ENCODE measurements at regions not wholly inside any gene's neighbourhood (a gene's known extent, or its start where the extent isn't known, plus 50 kb on each side); places are given as distances from the start of the nearest gene placed in this dataset.

- peaks cover 18% of the 10 kb centered on the region for H3K36me3 Mint-ChIP-seq
- WGBS (ENCODE audit: insufficient coverage), result 93% methylated on average over 7 of the region's 9 CpGs
- H3K27ac Mint-ChIP-seq, result no peak overlapping the region
- H3K4me3 Mint-ChIP-seq, result no peak overlapping the region
- ChIA-PET CTCF (no interaction called here), POLR2A (interaction anchor here (0.6 kb wide), 2 partner anchors 12 to 251 kb away, joined by 4 to 10 read pairs; no protein-coding TSS in a partner anchor)
- H3K27me3 Mint-ChIP-seq, result peaks cover 0 to 2% of the 10 kb centered on the region in 2 donors
- no peak for DNase-seq
- Histone ChIP-seq H3K4me3 (ENCODE audit: control insufficient read depth in 1 of 2, extremely low read depth in 1 of 2, low read length in 1 of 2) (no peak overlapping the region), H3K9me3 (no peaks in the 10 kb centered on the region), H3K27ac (ENCODE audit: low read length) (no peak overlapping the region), H3K27me3 (replicated peaks in 1 of 2; ENCODE audit: control insufficient read depth in 2 of 2, extremely low read depth in 1 of 2, insufficient read depth in 2 of 2, low read length in 1 of 2) (no peaks in the 10 kb centered on the region), H3K4me1 (ENCODE audit: control insufficient read depth in 1 of 2, extremely low read depth in 1 of 2, insufficient read depth in 2 of 2, low read length in 2 of 2) (no peaks in the 10 kb centered on the region), H3K36me3 (ENCODE audit: control insufficient read depth in 2 of 2, extremely low read depth in 1 of 2, insufficient read depth in 1 of 2, low read length in 1 of 2) (no peaks in the 10 kb centered on the region)
- H3K4me1 Mint-ChIP-seq, result no peaks in the 10 kb centered on the region
- no peaks in the 10 kb centered on the region for H3K9me3 Mint-ChIP-seq
- ATAC-seq (replicated peaks in 1 of 4), result no peak
Observed at GRCh38 chr10:123262456-123262855, 108.3 kb downstream of the BUB3 start.

GRCh38 chr10:123266971-123267370 lies 112.8 kb downstream of the BUB3 start:
- no peak overlapping the region for H3K27ac ChIP-seq (ENCODE audit: low read length)
- Mint-ChIP-seq H3K9me3 (no peaks in the 10 kb centered on the region), H3K27me3 (peaks cover under 1% of the 10 kb centered on the region in 2 donors), H3K36me3 (peaks cover 13% of the 10 kb centered on the region), H3K4me1 (peaks cover 0 to 2% (median 2%) of the 10 kb centered on the region in 3 donors), H3K27ac (no peak overlapping the region), H3K4me3 (no peak overlapping the region)
- ChIA-PET POLR2A (no interaction called here), CTCF (no interaction called here)
- no peak for DNase-seq
- no peak for ATAC-seq (replicated peaks in 1 of 4)
- H3K4me3 ChIP-seq (ENCODE audit: control insufficient read depth in 1 of 2, extremely low read depth in 1 of 2, low read length in 1 of 2), result no peak overlapping the region
- H3K4me1 ChIP-seq (ENCODE audit: control insufficient read depth in 1 of 2, extremely low read depth in 1 of 2, insufficient read depth in 2 of 2, low read length in 2 of 2), result no peaks in the 10 kb centered on the region
- H3K27me3 ChIP-seq (replicated peaks in 1 of 2; ENCODE audit: control insufficient read depth in 2 of 2, extremely low read depth in 1 of 2, insufficient read depth in 2 of 2, low read length in 1 of 2), result no peaks in the 10 kb centered on the region
- no peaks in the 10 kb centered on the region for H3K9me3 ChIP-seq
- no peaks in the 10 kb centered on the region for H3K36me3 ChIP-seq (ENCODE audit: control insufficient read depth in 2 of 2, extremely low read depth in 1 of 2, insufficient read depth in 1 of 2, low read length in 1 of 2)
- no CpG with 5 or more reads among the region's 1 CpG for WGBS (ENCODE audit: insufficient coverage)

- H3K27ac Mint-ChIP-seq, result no peak overlapping the region
- DNase-seq, result no peak
- no peaks in the 10 kb centered on the region for H3K36me3 ChIP-seq (ENCODE audit: control insufficient read depth in 2 of 2, extremely low read depth in 1 of 2, insufficient read depth in 1 of 2, low read length in 1 of 2)
Observed at GRCh38 chr10:123269017-123269552, 114.9 kb downstream of the BUB3 start.

GRCh38 chr10:123269675-123270074 lies 115.5 kb downstream of the BUB3 start:
- DNase-seq, result no peak
- no CpG with 5 or more reads among the region's 2 CpGs for WGBS (ENCODE audit: insufficient coverage)
- Histone ChIP-seq H3K4me3 (ENCODE audit: control insufficient read depth in 1 of 2, extremely low read depth in 1 of 2, low read length in 1 of 2) (no peak overlapping the region), H3K36me3 (ENCODE audit: control insufficient read depth in 2 of 2, extremely low read depth in 1 of 2, insufficient read depth in 1 of 2, low read length in 1 of 2) (no peaks in the 10 kb centered on the region), H3K27me3 (replicated peaks in 1 of 2; ENCODE audit: control insufficient read depth in 2 of 2, extremely low read depth in 1 of 2, insufficient read depth in 2 of 2, low read length in 1 of 2) (peaks cover 0 to 6% of the 10 kb centered on the region in 2 experiments), H3K4me1 (ENCODE audit: control insufficient read depth in 1 of 2, extremely low read depth in 1 of 2, insufficient read depth in 2 of 2, low read length in 2 of 2) (no peaks in the 10 kb centered on the region), H3K27ac (ENCODE audit: low read length) (no peak overlapping the region), H3K9me3 (no peaks in the 10 kb centered on the region)
- H3K27me3 Mint-ChIP-seq, result peaks cover 20 to 21% of the 10 kb centered on the region in 2 donors
- ChIA-PET POLR2A (no interaction called here), CTCF (no interaction called here)
- no peak overlapping the region for H3K4me3 Mint-ChIP-seq
- peaks cover 18% of the 10 kb centered on the region for H3K36me3 Mint-ChIP-seq
- ATAC-seq (replicated peaks in 1 of 4), result no peak
- H3K27ac Mint-ChIP-seq, result no peak overlapping the region
- H3K9me3 Mint-ChIP-seq, result no peaks in the 10 kb centered on the region
- peaks cover 0 to 5% (median 2%) of the 10 kb centered on the region in 3 donors for H3K4me1 Mint-ChIP-seq

More at GRCh38 chr10:123269017-123269552, 114.9 kb downstream of the BUB3 start:
- Mint-ChIP-seq H3K36me3 (peaks cover 17% of the 10 kb centered on the region), H3K9me3 (no peaks in the 10 kb centered on the region), H3K4me1 (peaks cover 0 to 5% (median 2%) of the 10 kb centered on the region in 3 donors), H3K27me3 (peaks cover 14 to 16% of the 10 kb centered on the region in 2 donors), H3K4me3 (no peak overlapping the region)
- H3K27me3 ChIP-seq (replicated peaks in 1 of 2; ENCODE audit: control insufficient read depth in 2 of 2, extremely low read depth in 1 of 2, insufficient read depth in 2 of 2, low read length in 1 of 2), result peaks cover 0 to 6% of the 10 kb centered on the region in 2 experiments
- POLR2A ChIA-PET, result no interaction called here
- H3K4me1 ChIP-seq (ENCODE audit: control insufficient read depth in 1 of 2, extremely low read depth in 1 of 2, insufficient read depth in 2 of 2, low read length in 2 of 2), result no peaks in the 10 kb centered on the region
- 96% methylated on average over 6 of the region's 9 CpGs for WGBS (ENCODE audit: insufficient coverage)
- no peak overlapping the region for H3K4me3 ChIP-seq (ENCODE audit: control insufficient read depth in 1 of 2, extremely low read depth in 1 of 2, low read length in 1 of 2)
- H3K27ac ChIP-seq (ENCODE audit: low read length), result no peak overlapping the region
- H3K9me3 ChIP-seq, result no peaks in the 10 kb centered on the region
- ATAC-seq (replicated peaks in 1 of 4), result no peak
- CTCF ChIA-PET, result interaction anchor here in 1 of 2 donors (0.6 kb wide), 1 partner anchor 229 kb away, joined by 3 read pairs; no protein-coding TSS in a partner anchor

- H3K9me3 Mint-ChIP-seq, result no peaks in the 10 kb centered on the region
- H3K27ac Mint-ChIP-seq, result no peak overlapping the region
- no CpG with 5 or more reads among the region's 2 CpGs for WGBS (ENCODE audit: insufficient coverage)
Observed at GRCh38 chr10:123270221-123270620, 116.0 kb downstream of the BUB3 start.

GRCh38 chr10:123270806-123271205 lies 116.6 kb downstream of the BUB3 start:
- CTCF ChIA-PET, result no interaction called here

More at GRCh38 chr10:123270221-123270620, 116.0 kb downstream of the BUB3 start:
- ChIA-PET CTCF (no interaction called here), POLR2A (no interaction called here)
- Mint-ChIP-seq H3K4me1 (peaks cover 0 to 5% (median 4%) of the 10 kb centered on the region in 3 donors), H3K27me3 (peaks cover 23 to 25% of the 10 kb centered on the region in 2 donors), H3K36me3 (peaks cover 20% of the 10 kb centered on the region), H3K4me3 (no peak overlapping the region)
- no peak overlapping the region for H3K4me3 ChIP-seq (ENCODE audit: control insufficient read depth in 1 of 2, extremely low read depth in 1 of 2, low read length in 1 of 2)
- ATAC-seq (replicated peaks in 1 of 4), result no peak
- no peaks in the 10 kb centered on the region for H3K9me3 ChIP-seq
- H3K4me1 ChIP-seq (ENCODE audit: control insufficient read depth in 1 of 2, extremely low read depth in 1 of 2, insufficient read depth in 2 of 2, low read length in 2 of 2), result no peaks in the 10 kb centered on the region
- no peak for DNase-seq
- no peak overlapping the region for H3K27ac ChIP-seq (ENCODE audit: low read length)
- peaks cover 3 to 6% of the 10 kb centered on the region in 2 experiments for H3K27me3 ChIP-seq (replicated peaks in 1 of 2; ENCODE audit: control insufficient read depth in 2 of 2, extremely low read depth in 1 of 2, insufficient read depth in 2 of 2, low read length in 1 of 2)
- no peaks in the 10 kb centered on the region for H3K36me3 ChIP-seq (ENCODE audit: control insufficient read depth in 2 of 2, extremely low read depth in 1 of 2, insufficient read depth in 1 of 2, low read length in 1 of 2)

More at GRCh38 chr10:123270806-123271205, 116.6 kb downstream of the BUB3 start:
- POLR2A ChIA-PET, result no interaction called here
- no peaks in the 10 kb centered on the region for H3K36me3 ChIP-seq (ENCODE audit: control insufficient read depth in 2 of 2, extremely low read depth in 1 of 2, insufficient read depth in 1 of 2, low read length in 1 of 2)
- ATAC-seq (replicated peaks in 1 of 4) (no peak), DNase-seq (no peak)
- Mint-ChIP-seq H3K4me3 (no peak overlapping the region), H3K4me1 (peaks cover 0 to 5% (median 4%) of the 10 kb centered on the region in 3 donors), H3K27me3 (peaks cover 25 to 30% of the 10 kb centered on the region in 2 donors), H3K9me3 (no peaks in the 10 kb centered on the region), H3K27ac (no peak overlapping the region), H3K36me3 (peaks cover 23% of the 10 kb centered on the region)
- H3K27ac ChIP-seq (ENCODE audit: low read length), result no peak overlapping the region
- 92% methylated on average over 4 of the region's 4 CpGs for WGBS (ENCODE audit: insufficient coverage)
- peaks cover 7 to 8% of the 10 kb centered on the region in 2 experiments for H3K27me3 ChIP-seq (replicated peaks in 1 of 2; ENCODE audit: control insufficient read depth in 2 of 2, extremely low read depth in 1 of 2, insufficient read depth in 2 of 2, low read length in 1 of 2)
- H3K4me1 ChIP-seq (ENCODE audit: control insufficient read depth in 1 of 2, extremely low read depth in 1 of 2, insufficient read depth in 2 of 2, low read length in 2 of 2), result no peaks in the 10 kb centered on the region
- no peaks in the 10 kb centered on the region for H3K9me3 ChIP-seq
- no peak overlapping the region for H3K4me3 ChIP-seq (ENCODE audit: control insufficient read depth in 1 of 2, extremely low read depth in 1 of 2, low read length in 1 of 2)

Data from T-cell (primary cell).